ENCODE measurements at regions not wholly inside any gene's neighbourhood (a gene's known extent, or its start where the extent isn't known, plus 50 kb on each side); places are given as distances from the start of the nearest gene placed in this dataset.

GRCh38 chr17:33520426-33521330 is 227.6 kb upstream of the ASIC2 start:
- H3K4me3 Mint-ChIP-seq = no peak overlapping the region
- no peak overlapping the region for H3K9ac ChIP-seq (ENCODE audit: low read length)
- H4K20me1 ChIP-seq (ENCODE audit: control insufficient read depth, insufficient read depth, low read length, poor library complexity, severe bottlenecking) = no peaks in the 10 kb centered on the region
- no peaks in the 10 kb centered on the region for H3K4me1 ChIP-seq (ENCODE audit: control insufficient read depth in 2 of 2, insufficient read depth in 2 of 2, low read length in 2 of 2)
- intact Hi-C loops (cut with micrococcal nuclease) = no loop called here
- H3K4me1 Mint-ChIP-seq = no peaks in the 10 kb centered on the region
- no peaks in the 10 kb centered on the region for H3K36me3 ChIP-seq (replicated peaks in 1 of 2; ENCODE audit: control extremely low read depth in 1 of 2, control insufficient read depth in 1 of 2, extremely low read depth in 1 of 2, insufficient read depth in 2 of 2, low read length in 1 of 2)
- ChIA-PET POLR2A (no interaction called here), CTCF (interaction anchor here (0.8 to 1.8 kb wide), 3 partner anchors 8 to 230 kb away, joined by 4 to 6 read pairs (median 5); no protein-coding TSS in a partner anchor)
- TF ChIP-seq EZH2 (IDR thresholded peaks at IDR 0.05; ENCODE audit: borderline replicate concordance, insufficient read depth, low read depth, low read length, poor library complexity, severe bottlenecking) (no peak), CTCF (IDR thresholded peaks at IDR 0.05) (peak; percentile 68)
- no peaks in the 10 kb centered on the region for H3K79me2 ChIP-seq (ENCODE audit: control insufficient read depth, insufficient read depth, low read length)
- ATAC-seq (ENCODE audit: low read depth) (no peak), DNase-seq (peak; percentile 15)
- H3K27me3 ChIP-seq (replicated peaks in 1 of 4; ENCODE audit: control extremely low read depth in 1 of 4, control insufficient read depth in 3 of 4, insufficient read depth in 4 of 4, low read length in 3 of 4) = no peaks in the 10 kb centered on the region
- no peaks in the 10 kb centered on the region for H3K9me3 ChIP-seq (ENCODE audit: control extremely low read depth in 1 of 3, control insufficient read depth in 2 of 3, insufficient read depth in 1 of 3, low read length in 2 of 3)
- WGBS (ENCODE audit: insufficient coverage) = 70% methylated on average over 8 of the region's 13 CpGs
- no peak overlapping the region for H3K27ac ChIP-seq (ENCODE audit: low read length in 2 of 2)
- H2AFZ ChIP-seq (ENCODE audit: insufficient read depth, low read depth, low read length, poor library complexity, severe bottlenecking) = no peak overlapping the region
- H3K4me2 ChIP-seq (replicated peaks; ENCODE audit: low read depth, low read length, poor library complexity, severe bottlenecking) = no peak overlapping the region
- no peak overlapping the region for H3K27ac Mint-ChIP-seq
- no peaks in the 10 kb centered on the region for H3K9me3 Mint-ChIP-seq (ENCODE audit: insufficient read depth)
- peaks cover 8% of the 10 kb centered on the region for H3K27me3 Mint-ChIP-seq
- H3K4me3 ChIP-seq (ENCODE audit: control extremely low read depth in 1 of 5, extremely low read depth in 1 of 5, insufficient read depth in 1 of 5, low read depth in 2 of 5, low read length in 4 of 5) = no peak overlapping the region

- Mint-ChIP-seq H3K4me3 (no peak overlapping the region), H3K27me3 (peaks cover 8% of the 10 kb centered on the region), H3K4me1 (no peaks in the 10 kb centered on the region), H3K9me3 (ENCODE audit: insufficient read depth) (peaks cover 2% of the 10 kb centered on the region), H3K27ac (no peak overlapping the region)
- H3K9me3 ChIP-seq (ENCODE audit: control extremely low read depth in 1 of 3, control insufficient read depth in 2 of 3, insufficient read depth in 1 of 3, low read length in 2 of 3) = peaks cover 0 to 1% (median 0%) of the 10 kb centered on the region in 3 donors
- ChIA-PET CTCF (interaction anchor here (1.2 kb wide), 1 partner anchor 9 kb away, joined by 3 read pairs; no protein-coding TSS in a partner anchor), POLR2A (no interaction called here)
- no peaks in the 10 kb centered on the region for H3K79me2 ChIP-seq (ENCODE audit: control insufficient read depth, insufficient read depth, low read length)
- no peaks in the 10 kb centered on the region for H3K27me3 ChIP-seq (replicated peaks in 1 of 4; ENCODE audit: control extremely low read depth in 1 of 4, control insufficient read depth in 3 of 4, insufficient read depth in 4 of 4, low read length in 3 of 4)
- no peak overlapping the region for H3K4me3 ChIP-seq (ENCODE audit: control extremely low read depth in 1 of 5, extremely low read depth in 1 of 5, insufficient read depth in 1 of 5, low read depth in 2 of 5, low read length in 4 of 5)
- intact Hi-C loops (cut with micrococcal nuclease) = no loop called here
- no peak for ATAC-seq (ENCODE audit: low read depth)
- no peak overlapping the region for H3K9ac ChIP-seq (ENCODE audit: low read length)
- no peak for DNase-seq
- H3K36me3 ChIP-seq (replicated peaks in 1 of 2; ENCODE audit: control extremely low read depth in 1 of 2, control insufficient read depth in 1 of 2, extremely low read depth in 1 of 2, insufficient read depth in 2 of 2, low read length in 1 of 2) = no peaks in the 10 kb centered on the region
- WGBS (ENCODE audit: insufficient coverage) = 64% methylated on average over 5 of the region's 5 CpGs
- H3K4me2 ChIP-seq (replicated peaks; ENCODE audit: low read depth, low read length, poor library complexity, severe bottlenecking) = no peak overlapping the region
- H3K27ac ChIP-seq (ENCODE audit: low read length in 2 of 2) = no peak overlapping the region
- H2AFZ ChIP-seq (ENCODE audit: insufficient read depth, low read depth, low read length, poor library complexity, severe bottlenecking) = no peak overlapping the region
- TF ChIP-seq EZH2 (IDR thresholded peaks at IDR 0.05; ENCODE audit: borderline replicate concordance, insufficient read depth, low read depth, low read length, poor library complexity, severe bottlenecking) = no peak
- TF ChIP-seq CTCF (IDR thresholded peaks at IDR 0.05) = no peak
- no peaks in the 10 kb centered on the region for H4K20me1 ChIP-seq (ENCODE audit: control insufficient read depth, insufficient read depth, low read length, poor library complexity, severe bottlenecking)
- no peaks in the 10 kb centered on the region for H3K4me1 ChIP-seq (ENCODE audit: control insufficient read depth in 2 of 2, insufficient read depth in 2 of 2, low read length in 2 of 2)
Observed at GRCh38 chr17:33521784-33522183, 228.7 kb upstream of the ASIC2 start.
